ENCODE measurements at regions not wholly inside any gene's neighbourhood (a gene's known extent, or its start where the extent isn't known, plus 50 kb on each side); places are given as distances from the start of the nearest gene placed in this dataset.

DNA sequence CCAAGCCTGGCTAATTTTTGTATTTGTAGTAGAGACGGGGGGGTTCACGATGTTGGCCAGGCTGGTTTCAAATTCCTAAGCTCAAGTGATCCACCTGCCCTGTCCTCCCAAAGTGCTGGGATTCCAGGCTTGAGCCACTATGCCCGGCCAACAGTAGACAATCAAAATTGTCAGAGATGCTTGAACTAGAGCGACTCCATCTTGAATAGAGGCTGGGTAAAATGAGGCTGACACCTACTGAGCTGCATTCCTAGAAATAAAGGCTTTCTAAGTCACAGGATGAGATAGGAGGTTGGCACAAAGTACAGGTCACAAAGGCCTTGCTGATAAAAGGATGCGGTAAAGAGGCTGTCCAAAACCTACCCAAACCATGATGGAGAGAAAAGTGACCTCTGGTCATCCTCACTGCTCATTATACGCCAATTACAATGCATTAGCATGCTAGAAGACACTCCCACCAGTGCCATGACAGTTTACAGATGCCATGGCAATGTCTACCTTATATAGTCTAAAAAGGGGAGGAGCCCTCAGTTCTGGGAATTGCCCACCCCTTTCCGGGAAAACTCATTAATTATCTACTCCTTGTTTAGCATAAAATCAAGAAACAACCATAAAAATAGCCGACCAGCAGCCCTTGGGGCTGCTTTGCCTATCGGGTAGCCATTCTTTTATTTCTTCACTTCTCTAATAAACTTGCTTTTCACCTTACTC is 134.5 kb downstream of the BAMBI start:
- no peak for TF ChIP-seq POLR2AphosphoS5 (IDR thresholded peaks at IDR 0.05; ENCODE audit: insufficient read depth in 1 of 2, low read depth in 1 of 2)
- TF ChIP-seq, protein P1, sequence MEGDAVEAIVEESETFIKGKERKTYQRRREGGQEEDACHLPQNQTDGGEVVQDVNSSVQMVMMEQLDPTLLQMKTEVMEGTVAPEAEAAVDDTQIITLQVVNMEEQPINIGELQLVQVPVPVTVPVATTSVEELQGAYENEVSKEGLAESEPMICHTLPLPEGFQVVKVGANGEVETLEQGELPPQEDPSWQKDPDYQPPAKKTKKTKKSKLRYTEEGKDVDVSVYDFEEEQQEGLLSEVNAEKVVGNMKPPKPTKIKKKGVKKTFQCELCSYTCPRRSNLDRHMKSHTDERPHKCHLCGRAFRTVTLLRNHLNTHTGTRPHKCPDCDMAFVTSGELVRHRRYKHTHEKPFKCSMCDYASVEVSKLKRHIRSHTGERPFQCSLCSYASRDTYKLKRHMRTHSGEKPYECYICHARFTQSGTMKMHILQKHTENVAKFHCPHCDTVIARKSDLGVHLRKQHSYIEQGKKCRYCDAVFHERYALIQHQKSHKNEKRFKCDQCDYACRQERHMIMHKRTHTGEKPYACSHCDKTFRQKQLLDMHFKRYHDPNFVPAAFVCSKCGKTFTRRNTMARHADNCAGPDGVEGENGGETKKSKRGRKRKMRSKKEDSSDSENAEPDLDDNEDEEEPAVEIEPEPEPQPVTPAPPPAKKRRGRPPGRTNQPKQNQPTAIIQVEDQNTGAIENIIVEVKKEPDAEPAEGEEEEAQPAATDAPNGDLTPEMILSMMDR (IDR thresholded peaks at IDR 0.05): no peak
- TF ChIP-seq POLR2A (IDR thresholded peaks at IDR 0.05): no peak
